ENCODE measurements at regions not wholly inside any gene's neighbourhood (a gene's known extent, or its start where the extent isn't known, plus 50 kb on each side); places are given as distances from the start of the nearest gene placed in this dataset.
"Not testable (repeated sequence)": the region's sequence is repeated elsewhere in the genome, so short reads cannot be mapped to it uniquely, and the experiment has no call there.

- DNase-seq (ENCODE audit: low read depth in 2 of 2) = not testable (repeated sequence)
Measured at GRCh38 chr2:87431051-87431450, 316.8 kb upstream of the PLGLB2 start.

- DNase-seq (ENCODE audit: low read depth in 2 of 2) = not testable (repeated sequence)
Measured at GRCh38 chr2:87432711-87433453, 315.0 kb upstream of the PLGLB2 start.

DNA sequence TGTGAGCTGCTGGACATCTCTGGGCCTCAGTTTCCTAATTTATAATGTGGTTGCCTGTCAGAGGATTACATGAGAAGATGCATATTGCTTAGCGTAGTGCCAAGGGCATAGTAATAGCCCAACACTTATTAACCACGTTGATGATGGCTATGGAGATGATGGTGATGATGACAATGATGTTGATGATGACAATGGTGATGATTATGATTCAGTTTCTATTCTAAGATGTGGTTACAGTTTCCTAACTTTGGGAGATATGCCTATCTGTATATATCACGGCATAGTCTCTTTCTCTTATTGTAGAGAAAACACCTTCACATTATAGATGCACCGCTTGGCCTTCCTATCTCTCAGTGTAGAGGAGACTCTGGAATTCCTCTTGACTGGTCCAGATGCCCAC, 311.9 kb upstream of the PLGLB2 start:
- DNase-seq (ENCODE audit: low read depth in 2 of 2) = not testable (repeated sequence)

DNA sequence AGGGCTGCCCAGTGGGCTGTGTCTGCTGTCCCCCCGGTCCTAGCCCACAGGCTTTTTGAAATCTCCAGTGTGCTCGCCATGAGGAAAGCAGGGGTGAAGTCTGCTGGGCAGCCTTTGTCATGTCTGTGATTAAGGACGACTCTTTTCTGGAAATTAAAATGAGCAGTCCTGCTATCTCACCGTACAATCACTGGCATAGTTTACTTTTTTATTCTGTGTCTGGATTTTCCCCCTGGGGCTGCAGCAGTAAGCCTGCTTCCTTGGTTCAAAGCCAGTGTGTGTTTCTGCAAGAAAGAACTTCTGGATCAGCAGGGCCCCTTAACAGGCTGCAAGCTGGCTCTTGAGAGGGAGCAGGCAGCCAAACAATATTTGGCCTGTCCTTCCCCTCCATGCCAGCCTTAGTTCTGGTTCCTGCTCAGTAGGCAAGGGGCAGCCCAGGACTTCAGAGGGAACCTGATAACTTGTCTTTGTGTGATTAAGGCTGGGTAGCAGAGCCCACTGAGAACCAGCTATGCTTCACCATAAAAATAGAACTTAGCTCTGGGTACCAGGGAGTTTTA, 310.1 kb upstream of the PLGLB2 start:
- not testable (repeated sequence) for DNase-seq (ENCODE audit: low read depth in 2 of 2)

GRCh38 chr2:87438780-87439454, 309.0 kb upstream of the PLGLB2 start:
- DNase-seq (ENCODE audit: low read depth in 2 of 2) = not testable (repeated sequence)

- DNase-seq (ENCODE audit: low read depth in 2 of 2) = not testable (repeated sequence)
Measured at GRCh38 chr2:87439617-87440204, 308.2 kb upstream of the PLGLB2 start.

DNA sequence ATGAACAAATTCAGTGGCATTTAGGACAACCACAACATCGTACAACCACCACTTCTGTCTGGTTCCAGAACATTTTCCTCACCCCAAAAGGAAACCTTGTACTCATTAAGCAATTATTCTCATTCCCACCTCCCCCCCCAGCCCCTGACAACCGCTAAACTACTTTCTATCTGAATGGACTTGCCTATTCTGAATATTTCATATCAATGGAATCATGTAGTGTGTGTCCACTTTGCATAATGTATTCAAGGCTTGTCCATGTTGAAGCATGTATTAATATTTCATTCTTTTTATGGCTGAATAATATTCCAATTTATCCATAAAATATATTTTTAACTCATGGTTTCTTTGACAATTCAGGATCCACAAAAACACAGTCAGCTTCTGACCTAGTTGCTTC, 307.2 kb upstream of the PLGLB2 start:
- DNase-seq (ENCODE audit: low read depth in 2 of 2) = not testable (repeated sequence)

GRCh38 chr2:87441375-87441774, 306.5 kb upstream of the PLGLB2 start:
- not testable (repeated sequence) for DNase-seq (ENCODE audit: low read depth in 2 of 2)

GRCh38 chr2:87442983-87443577, 304.8 kb upstream of the PLGLB2 start:
- DNase-seq (ENCODE audit: low read depth in 2 of 2) = peak in 1 of 2 donors; percentile 21

DNA sequence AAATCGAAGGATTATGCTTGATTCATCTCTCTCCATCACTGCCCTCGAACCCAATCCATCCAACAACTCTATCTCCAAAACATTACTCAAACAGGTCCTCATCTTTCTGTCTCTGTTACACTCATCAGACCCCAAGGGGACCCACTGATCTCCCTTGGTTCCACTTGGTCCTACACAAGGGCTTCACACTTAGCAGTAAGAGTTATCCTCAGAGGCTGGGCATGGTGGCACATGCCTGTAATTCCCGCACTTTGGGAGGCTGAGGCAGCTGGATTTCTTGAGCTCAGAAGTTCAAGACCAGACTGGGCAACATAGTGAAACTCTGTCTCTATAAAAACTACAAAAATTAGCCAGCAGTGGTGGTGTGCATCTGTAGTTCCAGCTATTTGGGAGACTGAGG, 302.9 kb upstream of the PLGLB2 start:
- DNase-seq (ENCODE audit: low read depth in 2 of 2) = not testable (repeated sequence)

- DNase-seq (ENCODE audit: low read depth in 2 of 2) = not testable (repeated sequence)
Measured at GRCh38 chr2:87445613-87446312, 302.1 kb upstream of the PLGLB2 start.

- not testable (repeated sequence) for DNase-seq (ENCODE audit: low read depth in 2 of 2)
Measured at GRCh38 chr2:87446313-87446696, 301.6 kb upstream of the PLGLB2 start.

DNA sequence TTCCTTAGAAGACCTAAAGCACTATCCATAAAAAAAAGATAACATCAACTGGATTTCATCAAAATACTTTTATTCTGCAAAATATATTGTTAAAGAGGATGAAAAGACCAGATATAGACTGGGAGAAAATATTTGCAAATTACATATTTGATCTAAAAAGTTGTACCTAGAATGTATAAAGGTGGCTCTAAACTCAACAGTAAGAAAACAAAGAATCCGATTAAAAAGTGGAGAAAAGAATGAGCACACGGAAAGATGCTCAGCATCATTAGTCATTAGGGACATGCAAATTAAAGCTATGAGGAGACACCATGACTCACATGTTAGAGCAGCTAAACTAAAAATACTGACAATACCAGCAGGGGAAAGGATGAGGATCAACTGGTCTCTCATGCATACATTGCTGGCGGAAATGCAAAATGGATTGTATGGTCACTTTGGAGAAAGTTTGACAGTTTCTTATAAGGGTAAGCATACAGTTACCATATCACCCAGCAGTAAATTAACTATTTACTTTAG, 298.4 kb upstream of the PLGLB2 start:
- not testable (repeated sequence) for DNase-seq (ENCODE audit: low read depth in 2 of 2)

DNA sequence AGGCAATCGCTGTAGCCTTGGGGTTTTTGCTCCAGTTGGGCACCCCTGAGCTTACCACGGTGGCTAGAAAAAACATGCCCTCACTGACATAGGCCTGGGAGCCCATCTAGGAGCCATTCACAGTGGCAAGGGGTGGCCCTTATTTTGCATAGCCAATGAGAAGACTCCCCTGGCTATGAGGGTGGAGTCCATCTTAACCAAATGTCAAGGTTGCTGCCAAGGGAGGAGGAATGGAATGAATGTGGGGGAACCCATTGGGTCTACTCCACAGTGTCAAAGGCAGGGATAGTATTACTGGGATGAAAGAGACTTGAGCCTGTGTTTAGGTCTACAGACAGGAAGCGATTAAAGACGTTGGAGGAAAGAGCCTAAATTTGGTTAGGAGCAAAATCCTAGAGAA, 295.7 kb upstream of the PLGLB2 start:
- not testable (repeated sequence) for DNase-seq (ENCODE audit: low read depth in 2 of 2)

GRCh38 chr2:87452861-87453260, 295.0 kb upstream of the PLGLB2 start:
- not testable (repeated sequence) for DNase-seq (ENCODE audit: low read depth in 2 of 2)

- DNase-seq (ENCODE audit: low read depth in 2 of 2) = not testable (repeated sequence)
Measured at GRCh38 chr2:87453965-87454364, 293.9 kb upstream of the PLGLB2 start.

DNA sequence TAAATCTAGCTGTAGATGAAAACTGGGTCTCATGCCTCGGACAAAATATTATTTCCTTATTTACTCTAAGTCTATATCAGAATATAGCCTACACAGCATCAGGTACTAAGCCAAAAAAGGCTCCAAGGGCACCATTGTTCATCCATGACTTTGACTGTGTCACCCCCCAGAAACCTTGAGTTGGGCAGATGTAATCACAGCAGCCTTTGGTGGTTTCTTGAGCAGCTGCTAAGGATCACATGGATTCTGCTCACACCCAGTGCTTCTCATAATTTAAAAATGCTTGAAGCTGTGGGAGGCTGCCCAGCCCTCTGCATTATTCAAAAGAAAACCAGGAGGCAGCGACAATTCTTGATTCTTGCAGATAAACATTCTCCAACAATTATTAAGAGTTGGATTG, 293.5 kb upstream of the PLGLB2 start:
- not testable (repeated sequence) for DNase-seq (ENCODE audit: low read depth in 2 of 2)

DNA sequence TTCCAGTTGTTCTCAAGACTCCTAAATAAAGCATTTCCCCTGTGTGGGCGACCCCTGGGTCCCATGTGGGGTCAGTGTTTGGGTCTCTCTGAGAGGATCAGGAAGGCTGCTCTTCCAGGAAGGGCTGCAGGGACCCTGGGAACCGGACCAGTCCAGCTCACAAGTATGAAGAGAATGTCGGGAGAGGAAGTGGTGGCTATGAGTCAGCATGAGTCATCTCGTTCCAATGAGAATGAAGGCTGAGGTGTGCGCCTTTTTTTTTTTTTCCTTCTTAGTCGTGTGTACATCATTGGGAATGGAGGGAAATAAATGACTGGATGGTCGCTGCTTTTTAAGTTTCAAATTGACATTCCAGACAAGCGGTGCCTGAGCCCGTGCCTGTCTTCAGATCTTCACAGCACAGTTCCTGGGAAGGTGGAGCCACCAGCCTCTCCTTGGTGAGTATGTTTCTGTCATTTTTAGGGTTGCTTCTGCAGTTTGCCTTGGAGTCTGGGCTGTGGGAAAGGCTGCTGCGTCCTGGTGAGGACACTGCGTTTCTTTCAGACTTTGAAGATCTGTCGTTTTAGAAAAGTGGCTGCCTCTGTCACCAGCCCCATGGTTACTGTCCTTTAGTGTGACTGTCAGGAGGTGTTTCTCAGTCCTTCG, 292.6 kb upstream of the PLGLB2 start:
- DNase-seq (ENCODE audit: low read depth in 2 of 2) = not testable (repeated sequence)

DNA sequence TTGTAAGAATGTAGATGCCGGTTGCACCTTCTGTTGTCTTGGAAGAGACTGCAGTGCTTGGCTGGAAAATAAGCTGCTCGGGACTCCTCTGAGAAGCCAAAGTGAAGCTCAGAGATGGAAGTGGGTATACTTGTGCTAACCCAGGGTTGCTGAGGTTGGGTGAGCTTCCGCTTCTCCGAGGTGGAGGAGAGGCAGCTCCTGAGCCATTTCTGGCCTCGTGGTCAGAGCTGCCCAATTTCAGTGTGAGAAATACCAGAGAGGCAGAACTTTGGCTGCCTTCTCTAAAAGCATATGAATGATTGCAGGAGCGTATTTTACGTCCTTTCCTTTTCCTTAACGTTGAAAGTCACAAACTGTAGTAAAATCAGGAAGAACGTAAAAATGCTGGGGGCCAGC, 292.0 kb upstream of the PLGLB2 start:
- not testable (repeated sequence) for DNase-seq (ENCODE audit: low read depth in 2 of 2)

DNA sequence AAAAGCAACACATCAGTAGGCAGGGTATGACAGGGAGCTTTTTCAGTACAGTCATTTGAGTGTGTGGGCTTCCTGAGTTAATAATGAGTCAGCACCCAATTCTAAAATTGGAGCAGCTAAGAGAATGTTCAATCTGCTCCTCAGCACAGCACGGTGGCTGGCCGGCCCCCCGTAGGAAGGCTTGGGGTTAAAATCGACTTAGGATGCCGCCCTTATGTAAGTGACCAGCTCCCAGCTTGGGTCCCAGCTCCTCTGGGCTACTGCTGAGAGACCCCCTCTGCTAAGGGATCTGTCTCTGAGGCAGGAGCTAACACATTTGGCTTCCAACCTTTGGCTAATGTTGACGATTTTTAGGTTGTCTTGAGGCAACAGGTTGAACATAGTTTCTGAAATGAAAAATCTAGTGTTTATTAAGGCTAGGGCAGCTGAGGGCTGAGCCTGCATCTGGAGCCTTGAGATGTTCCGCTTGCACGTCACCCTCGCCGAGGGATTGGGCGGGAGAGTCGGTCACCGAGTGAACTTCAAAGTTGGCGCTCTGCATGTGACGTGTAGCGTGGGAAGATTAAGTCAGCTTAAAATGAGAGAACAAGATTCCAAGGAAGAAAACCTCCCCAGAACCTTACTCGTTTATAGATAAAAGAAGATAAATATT, 291.3 kb upstream of the PLGLB2 start:
- not testable (repeated sequence) for DNase-seq (ENCODE audit: low read depth in 2 of 2)

Measured in stimulated activated CD8-positive, alpha-beta memory T cell treated with anti-CD3 and anti-CD28 coated beads, Interleukin-15, amount 100 ng/mL, for 48 hours (primary cell).